C4-2B (cell line): ENCODE measurements at regions not wholly inside any gene's neighbourhood (a gene's known extent, or its start where the extent isn't known, plus 50 kb on each side); places are given as distances from the start of the nearest gene placed in this dataset.

Experiments used
- H3K27ac ChIP-seq: fragments of 450-650 bp; 2 replicates; pipeline ENCODE4 v1.5.1; 2017
- ZFX ChIP-seq: fragments of 450-650 bp; IDR thresholded peaks from 2 replicates; pipeline ENCODE4 v1.6.1; 2017
- TF ChIP-seq, protein P1 (sequence below): fragments of 450-650 bp; conservative IDR thresholded peaks from 2 replicates; pipeline ENCODE4 v1.5.1; 2017; ENCODE audit warnings: mild to moderate bottlenecking

DNA sequence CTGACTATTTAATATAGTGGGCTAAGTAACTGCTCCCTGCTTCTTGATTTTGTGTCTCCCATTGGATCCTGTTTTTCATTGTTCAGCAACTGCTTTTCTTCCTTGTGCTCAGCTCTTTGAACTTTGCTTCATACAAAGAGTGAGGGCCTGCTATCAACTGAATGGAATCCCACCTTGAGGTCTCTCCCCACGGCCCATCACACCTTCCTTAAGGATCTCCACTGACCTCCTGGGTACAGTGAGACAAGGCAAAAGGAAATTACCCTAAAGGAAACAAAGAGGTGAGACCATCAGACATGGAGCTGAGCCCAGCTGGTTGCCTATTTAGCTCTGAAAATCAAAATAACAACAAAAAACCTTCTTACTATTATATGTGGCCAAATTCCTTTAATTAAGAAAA, 91.3 kb upstream of the RPL34 start:
- H3K27ac ChIP-seq = no peak overlapping the region
- TF ChIP-seq ZFX = no peak
- TF ChIP-seq, protein P1, sequence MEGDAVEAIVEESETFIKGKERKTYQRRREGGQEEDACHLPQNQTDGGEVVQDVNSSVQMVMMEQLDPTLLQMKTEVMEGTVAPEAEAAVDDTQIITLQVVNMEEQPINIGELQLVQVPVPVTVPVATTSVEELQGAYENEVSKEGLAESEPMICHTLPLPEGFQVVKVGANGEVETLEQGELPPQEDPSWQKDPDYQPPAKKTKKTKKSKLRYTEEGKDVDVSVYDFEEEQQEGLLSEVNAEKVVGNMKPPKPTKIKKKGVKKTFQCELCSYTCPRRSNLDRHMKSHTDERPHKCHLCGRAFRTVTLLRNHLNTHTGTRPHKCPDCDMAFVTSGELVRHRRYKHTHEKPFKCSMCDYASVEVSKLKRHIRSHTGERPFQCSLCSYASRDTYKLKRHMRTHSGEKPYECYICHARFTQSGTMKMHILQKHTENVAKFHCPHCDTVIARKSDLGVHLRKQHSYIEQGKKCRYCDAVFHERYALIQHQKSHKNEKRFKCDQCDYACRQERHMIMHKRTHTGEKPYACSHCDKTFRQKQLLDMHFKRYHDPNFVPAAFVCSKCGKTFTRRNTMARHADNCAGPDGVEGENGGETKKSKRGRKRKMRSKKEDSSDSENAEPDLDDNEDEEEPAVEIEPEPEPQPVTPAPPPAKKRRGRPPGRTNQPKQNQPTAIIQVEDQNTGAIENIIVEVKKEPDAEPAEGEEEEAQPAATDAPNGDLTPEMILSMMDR = no peak

DNA sequence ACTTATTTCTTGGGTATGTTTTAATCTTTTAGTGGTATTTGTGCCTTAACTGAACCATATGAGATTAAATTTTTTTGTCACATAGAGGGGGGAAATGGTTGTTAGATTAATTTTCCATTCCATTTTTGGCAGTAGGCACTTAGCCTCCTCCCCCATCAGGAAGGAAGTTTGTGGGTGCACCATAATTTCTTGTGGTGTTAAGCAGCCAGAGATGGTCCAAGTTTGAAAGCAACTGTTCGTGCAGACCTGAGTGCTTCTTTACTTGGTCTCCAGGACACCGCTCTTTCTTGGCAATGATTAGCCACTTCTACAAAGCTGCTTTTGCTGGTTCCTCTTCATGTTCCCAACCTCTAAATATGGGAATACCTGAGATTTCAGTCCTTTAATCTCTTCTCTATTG, 92.7 kb upstream of the RPL34 start:
- no peak overlapping the region for H3K27ac ChIP-seq
- no peak for TF ChIP-seq ZFX
- TF ChIP-seq, protein P1 = no peak

DNA sequence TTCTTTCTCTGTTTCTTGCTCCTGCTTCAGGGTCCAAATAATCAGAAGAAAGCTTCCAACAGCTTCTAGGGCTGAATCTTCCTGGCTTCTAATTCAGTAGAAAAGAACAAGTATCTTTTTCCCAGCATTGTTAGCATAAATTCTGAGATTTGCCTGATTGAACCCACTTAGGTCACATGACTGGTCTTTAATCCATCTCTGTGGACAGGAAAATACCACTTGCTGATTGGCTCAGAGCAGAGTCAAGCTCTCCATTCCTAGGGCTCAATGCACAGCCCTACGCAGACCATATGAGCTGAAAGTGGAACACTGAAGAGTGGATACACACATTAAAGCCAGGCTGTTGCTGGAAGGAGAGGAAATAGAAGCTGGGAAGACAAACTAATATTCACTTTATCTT, 99.6 kb upstream of the RPL34 start:
- TF ChIP-seq, protein P1 = no peak
- no peak for TF ChIP-seq ZFX
- H3K27ac ChIP-seq = no peak overlapping the region

DNA sequence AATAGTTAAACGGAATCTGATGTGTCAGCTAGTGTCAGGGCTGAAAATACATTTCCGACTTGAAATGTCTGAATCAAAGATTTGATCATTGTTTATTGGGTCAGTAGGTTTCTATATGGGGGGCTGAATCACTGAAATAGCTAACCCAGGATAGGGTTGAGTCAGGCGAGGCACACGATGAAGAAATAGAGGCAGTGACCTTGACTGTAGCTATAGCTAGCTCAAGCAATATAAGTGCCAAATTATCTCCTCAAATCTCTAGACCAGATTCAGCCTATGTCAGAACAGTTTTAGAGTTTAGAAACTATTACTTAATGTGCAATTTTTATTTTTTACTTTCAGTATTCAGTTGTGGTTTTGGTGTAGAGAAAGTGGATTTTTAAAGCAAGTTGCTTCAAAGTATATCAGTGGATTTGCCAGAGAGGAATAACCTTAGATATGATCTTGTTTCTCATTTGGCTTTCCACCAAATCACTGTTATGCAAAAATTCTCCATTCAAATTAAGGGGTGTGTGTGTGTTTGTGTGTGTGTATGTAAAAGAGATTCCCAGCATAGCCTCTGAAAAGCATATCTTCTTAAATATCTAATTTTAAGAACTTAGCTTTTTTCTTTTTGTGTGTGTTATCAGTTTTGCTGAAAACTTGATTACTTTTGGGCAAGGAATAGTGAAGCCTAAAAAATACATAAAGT, 100.3 kb upstream of the RPL34 start:
- TF ChIP-seq, protein P1 = no peak
- no peak for TF ChIP-seq ZFX
- H3K27ac ChIP-seq = no peak overlapping the region

DNA sequence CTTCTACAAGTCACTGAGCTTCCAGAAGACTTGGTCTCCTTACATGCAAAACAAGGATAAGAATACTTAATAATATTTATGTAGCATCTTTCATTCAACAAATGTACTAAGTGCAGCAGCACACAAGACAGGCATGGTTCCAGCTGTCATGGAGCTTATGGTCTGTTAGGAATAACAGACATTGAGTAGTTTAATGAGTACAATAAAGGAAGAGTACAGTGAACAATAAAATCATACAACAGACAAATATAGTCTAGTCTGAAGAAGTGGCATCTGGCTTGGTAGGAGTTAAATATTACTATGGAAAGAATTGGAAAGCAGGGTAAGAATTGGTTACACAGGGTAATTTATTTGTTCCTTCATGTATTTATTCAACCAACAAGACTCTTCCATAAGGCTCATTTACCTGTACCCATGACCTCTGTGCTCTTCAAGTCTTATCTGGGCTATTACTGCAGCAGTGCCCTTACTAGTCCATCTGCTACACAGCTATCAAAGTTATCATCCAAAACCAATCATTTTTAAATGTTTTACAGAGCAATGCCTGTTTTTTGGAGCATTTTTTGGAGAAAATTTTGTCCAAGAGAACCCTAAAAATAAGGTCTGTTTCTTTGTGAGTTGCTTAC, 101.1 kb upstream of the RPL34 start:
- H3K27ac ChIP-seq = no peak overlapping the region
- TF ChIP-seq ZFX = no peak
- TF ChIP-seq, protein P1 = no peak

DNA sequence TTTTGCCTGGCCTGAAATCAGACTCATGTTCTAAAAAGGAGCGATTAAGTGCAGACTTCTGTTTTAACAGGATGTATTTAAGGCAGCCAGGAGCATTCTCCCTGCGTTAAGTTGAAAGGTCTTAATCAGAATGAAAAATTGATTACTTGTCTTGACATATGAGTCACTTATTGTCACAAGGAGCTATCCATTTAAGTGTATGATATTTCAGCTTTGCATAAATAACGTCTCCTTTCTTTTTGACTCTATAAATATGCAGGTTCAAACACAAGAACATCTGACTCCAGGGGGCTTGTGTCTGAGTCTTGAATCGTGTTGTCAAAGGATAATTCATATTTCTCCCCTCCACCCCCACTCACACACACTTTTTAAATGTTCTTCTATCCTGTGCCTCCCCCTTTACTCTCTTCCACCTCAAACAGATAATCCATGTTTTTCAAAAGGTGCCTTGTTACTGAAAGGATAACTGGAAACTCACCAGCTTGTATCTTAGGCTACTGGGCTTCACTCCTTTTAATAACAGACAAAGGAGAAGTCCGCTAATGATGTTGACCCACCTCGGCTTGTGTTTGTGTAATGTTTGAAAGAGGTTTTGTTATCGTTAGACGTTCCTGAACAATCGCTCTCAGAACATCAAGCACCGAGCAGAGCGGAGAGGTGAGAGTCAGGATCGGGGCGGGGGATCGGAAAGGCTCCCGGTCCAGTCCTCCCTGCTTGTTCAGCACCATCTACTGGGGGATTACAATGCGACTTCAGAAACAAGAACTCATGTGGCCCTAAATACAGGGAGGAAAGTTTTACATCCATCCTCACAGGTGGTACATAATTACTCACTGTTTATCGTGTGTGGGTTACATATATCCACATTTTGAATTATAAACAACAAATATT, 107.5 kb upstream of the RPL34 start:
- H3K27ac ChIP-seq = no peak overlapping the region

More for the DNA sequence above, 107.5 kb upstream of the RPL34 start:
- no peak for TF ChIP-seq ZFX
- TF ChIP-seq, protein P1 = peak; percentile 69
